Astrocyte of the cerebellum (primary cell): ENCODE measurements at regions not wholly inside any gene's neighbourhood (a gene's known extent, or its start where the extent isn't known, plus 50 kb on each side); places are given as distances from the start of the nearest gene placed in this dataset.

Source experiments
- DNase-seq: peaks from one replicate; pipeline ENCODE4 v3.0.0-alpha.2; 2011; ENCODE audit warnings: low read depth
- H3K4me3 ChIP-seq: 2 replicates; pipeline ENCODE4 v1.5.1; 2011; ENCODE audit warnings: mild to moderate bottlenecking, low read depth, low read length, moderate library complexity
- CTCF ChIP-seq: IDR thresholded peaks from 2 replicates; pipeline ENCODE4 v1.5.1; 2012; ENCODE audit warnings: low read length, low read depth, moderate library complexity, mild to moderate bottlenecking; ENCODE audit errors: missing control alignments
- in situ Hi-C: cut with HindIII; loops from 2 replicates; pipeline ENCODE4 v1.10.0; 2017; ENCODE audit warnings: low sequenced_read_pairs

GRCh38 chr1:8256321-8256720 lies 61.6 kb upstream of the SLC45A1 start:
- H3K4me3 ChIP-seq, result no peak overlapping the region
- in situ Hi-C loops, result no loop called here
- no peak for DNase-seq
- no peak for TF ChIP-seq CTCF

- no peak overlapping the region for H3K4me3 ChIP-seq
- no peak for DNase-seq
- TF ChIP-seq CTCF, result no peak
- in situ Hi-C loops, result no loop called here
Observed at GRCh38 chr1:8255712-8256111, 62.2 kb upstream of the SLC45A1 start.

DNA sequence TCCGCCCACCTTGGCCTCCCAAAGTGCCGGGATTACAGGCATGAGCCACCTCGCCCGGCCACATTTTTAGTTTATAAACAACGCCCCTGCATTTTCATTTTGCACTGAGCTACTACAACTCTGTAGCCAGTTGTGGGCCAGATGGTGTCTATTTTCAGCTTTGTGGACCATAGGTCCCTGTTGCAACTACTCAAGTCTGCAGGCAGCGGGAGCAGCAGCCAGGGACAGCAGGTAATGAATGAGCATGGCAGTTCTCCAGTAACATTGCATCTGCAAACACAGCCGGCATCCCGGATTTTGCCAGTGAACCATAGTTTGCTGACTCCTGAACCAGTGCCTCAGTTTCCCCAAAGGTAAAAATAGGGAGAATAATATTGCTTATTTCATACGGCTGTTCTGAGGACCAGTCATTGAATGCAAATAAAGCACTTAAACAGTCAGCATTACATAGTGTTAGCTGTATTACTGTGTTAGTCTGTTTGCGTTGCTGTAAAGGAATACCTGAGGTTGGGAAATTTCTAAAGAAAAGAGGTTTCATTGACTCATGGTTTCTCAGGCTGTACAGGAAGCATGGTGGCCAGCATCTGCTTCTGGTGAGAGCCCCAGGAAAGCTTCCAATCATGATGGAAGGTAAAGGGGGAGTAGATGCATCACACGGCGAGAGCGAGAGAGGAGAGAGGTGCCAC lies 65.5 kb upstream of the SLC45A1 start:
- in situ Hi-C loops, result loop anchor here (5.0 kb wide), 1 partner anchor 50 kb away; no protein-coding TSS in a partner anchor
- H3K4me3 ChIP-seq, result no peak overlapping the region
- no peak for DNase-seq
- TF ChIP-seq CTCF, result no peak

GRCh38 chr1:8251635-8252034 lies 66.3 kb upstream of the SLC45A1 start:
- TF ChIP-seq CTCF, result no peak
- no peak overlapping the region for H3K4me3 ChIP-seq
- DNase-seq, result no peak
- in situ Hi-C loops, result loop anchor here (5.0 kb wide), 1 partner anchor 51 kb away; no protein-coding TSS in a partner anchor

DNA sequence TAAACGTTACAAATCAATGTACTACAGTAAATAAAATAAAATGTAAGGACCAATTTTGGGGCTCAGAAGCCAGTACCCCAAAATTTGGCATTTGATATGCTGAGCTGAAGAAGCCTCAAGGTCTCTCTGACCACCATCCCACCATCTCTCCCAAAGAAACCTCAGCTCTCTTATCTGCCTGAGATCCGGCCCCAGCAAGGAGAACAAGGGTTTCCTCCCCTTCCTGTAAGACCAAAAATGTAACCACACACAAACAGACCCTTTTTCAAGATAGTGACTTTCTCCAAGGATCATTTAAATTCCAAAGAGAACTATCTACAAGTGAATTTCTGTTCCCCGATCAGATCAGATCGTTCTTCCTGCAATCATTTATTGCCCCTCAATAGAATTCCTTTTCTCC lies 68.1 kb upstream of the SLC45A1 start:
- no peak overlapping the region for H3K4me3 ChIP-seq
- no peak for TF ChIP-seq CTCF
- in situ Hi-C loops, result loop anchor here (5.0 kb wide), 1 partner anchor 52 kb away; no protein-coding TSS in a partner anchor
- DNase-seq, result no peak

GRCh38 chr1:8247811-8248436 lies 70.0 kb upstream of the SLC45A1 start:
- no peak overlapping the region for H3K4me3 ChIP-seq
- in situ Hi-C loops, result no loop called here
- DNase-seq, result no peak
- TF ChIP-seq CTCF, result no peak
